Naive thymus-derived CD4-positive, alpha-beta T cell (primary cell): ENCODE measurements at regions not wholly inside any gene's neighbourhood (a gene's known extent, or its start where the extent isn't known, plus 50 kb on each side); places are given as distances from the start of the nearest gene placed in this dataset.

Source experiments
- ATAC-seq: fragments of 150-1000 bp; cut with Tn5 transposase; 2 replicates; pipeline ENCODE4 v1.10.0; 2021; ENCODE audit warnings: mild to moderate bottlenecking, moderate library complexity
- CTCF ChIA-PET: fragments of 350-600 bp; sonication (Branson Sonifier 250); formaldehyde crosslinking; loops from one replicate; lab custom pipeline; 2021; ENCODE audit warnings: antibody characterized with exemption; lab: Charles Lee
- POLR2A ChIA-PET: fragments of 350-600 bp; sonication (Branson Sonifier 250); formaldehyde crosslinking; loops from one replicate; lab custom pipeline; 2021; ENCODE audit warnings: antibody characterized with exemption, inconsistent platforms; lab: Charles Lee
- DNase-seq, 9 donors: peaks; one replicate each; pipeline versions ENCODE4 v3.0.0 to v3.0.0-alpha.2; 2020 to 2022; ENCODE audit warnings: mixed read lengths in 1 of 9
- H3K27ac ChIP-seq: one replicate; pipeline ENCODE4 v1.7.0; 2013; ENCODE audit warnings: mild to moderate bottlenecking, low read depth, low read length, moderate library complexity
- H3K27me3 ChIP-seq, 2 donors: one replicate each; pipeline ENCODE4 v1.7.0; 2013; ENCODE audit warnings: low read length in 2 of 2, mild to moderate bottlenecking in 2 of 2, moderate library complexity in 2 of 2; ENCODE audit not compliant: control insufficient read depth in 2 of 2, insufficient read depth in 2 of 2
- H3K36me3 ChIP-seq, 3 experiments: 1 replicate in 2 of 3; 2 replicates in 1 of 3; pipeline ENCODE4 v1.7.0; 2013; ENCODE audit warnings: low read length in 3 of 3, mild to moderate bottlenecking in 3 of 3, moderate library complexity in 1 of 3; ENCODE audit not compliant: insufficient read depth in 3 of 3, control insufficient read depth in 2 of 3
- H3K4me1 ChIP-seq, 2 donors: one replicate each; pipeline ENCODE4 v1.7.0; 2013; ENCODE audit warnings: low read length in 2 of 2, mild to moderate bottlenecking in 2 of 2, moderate library complexity in 1 of 2; ENCODE audit not compliant: control insufficient read depth in 2 of 2, insufficient read depth in 2 of 2
- H3K4me3 ChIP-seq: 2 replicates; pipeline ENCODE4 v1.7.0; 2013; ENCODE audit warnings: mild to moderate bottlenecking, low read length
- H3K9me3 ChIP-seq, 3 experiments: 1 replicate in 2 of 3; 2 replicates in 1 of 3; pipeline ENCODE4 v1.7.0; 2013; ENCODE audit warnings: low read length in 3 of 3; ENCODE audit not compliant: control insufficient read depth in 2 of 3
- H3K27ac Mint-ChIP-seq, 9 donors: one replicate each; pipeline ENCODE4 v1.8.0; 2020 to 2022; ENCODE audit warnings: mixed read lengths in 9 of 9, mild to moderate bottlenecking in 8 of 9, moderate library complexity in 5 of 9, inconsistent platforms in 2 of 9
- H3K27me3 Mint-ChIP-seq, 5 donors: one replicate each; pipeline ENCODE4 v1.8.0; 2021 to 2022; ENCODE audit warnings: mixed read lengths in 5 of 5, mild to moderate bottlenecking in 1 of 5
- H3K36me3 Mint-ChIP-seq, 5 donors: one replicate each; pipeline ENCODE4 v1.8.0; 2020 to 2022; ENCODE audit warnings: mixed read lengths in 5 of 5, mild to moderate bottlenecking in 3 of 5, inconsistent platforms in 1 of 5
- H3K4me1 Mint-ChIP-seq, 7 donors: one replicate each; pipeline ENCODE4 v1.8.0; 2020 to 2022; ENCODE audit warnings: mixed read lengths in 7 of 7, mild to moderate bottlenecking in 3 of 7, inconsistent platforms in 1 of 7
- H3K4me3 Mint-ChIP-seq, 10 donors: one replicate each; pipeline ENCODE4 v1.8.0; 2020 to 2022; ENCODE audit warnings: mild to moderate bottlenecking in 10 of 10, mixed read lengths in 10 of 10, moderate library complexity in 6 of 10, inconsistent platforms in 2 of 10
- H3K9me3 Mint-ChIP-seq, 11 donors: one replicate each; pipeline ENCODE4 v1.8.0; 2020 to 2022; ENCODE audit warnings: mixed read lengths in 11 of 11, mild to moderate bottlenecking in 4 of 11, inconsistent platforms in 1 of 11, moderate library complexity in 1 of 11
- intact Hi-C, 2 donors: fragments of 100-400 bp; cut with micrococcal nuclease; formaldehyde crosslinking; loops; one replicate each; pipeline ENCODE4 v1.15.1; 2023

DNA sequence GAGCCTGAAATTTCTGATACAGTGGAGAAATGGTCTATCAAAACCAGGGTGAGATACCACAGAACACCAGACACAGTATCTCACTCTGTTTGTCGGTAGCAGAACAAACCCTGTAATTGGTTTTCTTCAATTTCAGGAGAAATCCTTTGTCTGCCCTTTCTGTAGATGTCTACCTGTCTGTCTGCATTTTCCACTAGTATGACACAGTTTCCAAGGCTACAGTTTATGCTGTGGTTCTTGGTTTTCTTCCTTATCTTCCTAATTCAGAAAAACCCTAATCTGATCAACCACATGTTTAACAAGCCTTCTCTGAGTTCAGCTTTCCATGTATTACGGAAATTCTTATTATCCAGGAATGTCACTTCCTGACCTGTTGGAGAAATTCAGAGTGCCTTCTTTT lies 70.8 kb downstream of the SCN11A start:
- peaks cover 0 to 28% (median 8%) of the 10 kb centered on the region in 5 donors for H3K27me3 Mint-ChIP-seq
- no peak for ATAC-seq
- H3K4me3 ChIP-seq: no peak overlapping the region
- peaks cover 0 to 6% (median 0%) of the 10 kb centered on the region in 11 donors for H3K9me3 Mint-ChIP-seq
- ChIA-PET CTCF (interaction anchor here (0.6 kb wide), 1 partner anchor 14 kb away, joined by 3 read pairs; no protein-coding TSS in a partner anchor), POLR2A (no interaction called here)
- no peak overlapping the region for H3K27ac ChIP-seq
- H3K36me3 ChIP-seq: no peaks in the 10 kb centered on the region
- no peak for DNase-seq
- intact Hi-C loops: no loop called here
- no peaks in the 10 kb centered on the region for H3K9me3 ChIP-seq
- peaks cover 0 to 2% (median 0%) of the 10 kb centered on the region in 7 donors for H3K4me1 Mint-ChIP-seq
- H3K4me1 ChIP-seq: no peaks in the 10 kb centered on the region
- no peak overlapping the region for H3K4me3 Mint-ChIP-seq
- no peak overlapping the region for H3K27ac Mint-ChIP-seq
- no peaks in the 10 kb centered on the region for H3K36me3 Mint-ChIP-seq
- no peaks in the 10 kb centered on the region for H3K27me3 ChIP-seq

DNA sequence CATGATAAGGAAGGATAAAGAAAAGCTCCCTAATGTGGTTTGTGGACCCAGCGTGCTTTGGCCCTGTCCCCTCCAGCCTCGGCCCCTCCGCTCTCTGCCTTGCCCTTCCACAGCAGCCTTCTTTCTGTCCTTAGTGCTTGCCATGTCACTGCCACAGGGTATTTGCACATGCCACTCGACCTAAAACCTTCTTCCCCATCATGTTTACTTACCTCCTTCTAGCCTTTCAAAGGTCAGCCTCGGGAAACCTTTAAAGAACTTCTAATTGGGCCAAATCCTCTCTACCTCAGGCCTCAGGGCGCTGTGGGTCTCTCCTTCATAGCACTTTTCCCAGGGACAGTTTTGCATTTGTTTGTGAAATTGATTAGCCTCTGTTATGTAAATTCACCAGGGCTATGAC lies 73.0 kb downstream of the SCN11A start:
- H3K4me1 Mint-ChIP-seq: peaks cover 0 to 2% (median 0%) of the 10 kb centered on the region in 7 donors
- ATAC-seq: no peak
- no peak overlapping the region for H3K4me3 Mint-ChIP-seq
- ChIA-PET POLR2A (no interaction called here), CTCF (no interaction called here)
- Histone ChIP-seq H3K4me3 (no peak overlapping the region), H3K4me1 (no peaks in the 10 kb centered on the region), H3K27ac (no peak overlapping the region), H3K36me3 (no peaks in the 10 kb centered on the region), H3K9me3 (no peaks in the 10 kb centered on the region), H3K27me3 (no peaks in the 10 kb centered on the region)
- DNase-seq: no peak
- peaks cover 0 to 27% (median 8%) of the 10 kb centered on the region in 5 donors for H3K27me3 Mint-ChIP-seq
- intact Hi-C loops: no loop called here
- peaks cover 0 to 6% (median 0%) of the 10 kb centered on the region in 11 donors for H3K9me3 Mint-ChIP-seq
- H3K27ac Mint-ChIP-seq: no peak overlapping the region
- no peaks in the 10 kb centered on the region for H3K36me3 Mint-ChIP-seq

GRCh38 chr3:38970851-38971638 lies 80.7 kb downstream of the SCN11A start:
- Histone ChIP-seq H3K27ac (no peak overlapping the region), H3K36me3 (no peaks in the 10 kb centered on the region), H3K4me1 (no peaks in the 10 kb centered on the region), H3K4me3 (no peak overlapping the region), H3K9me3 (no peaks in the 10 kb centered on the region), H3K27me3 (no peaks in the 10 kb centered on the region)
- H3K9me3 Mint-ChIP-seq: no peaks in the 10 kb centered on the region
- H3K36me3 Mint-ChIP-seq: no peaks in the 10 kb centered on the region
- no peaks in the 10 kb centered on the region for H3K4me1 Mint-ChIP-seq
- DNase-seq: no peak
- no peak for ATAC-seq
- H3K27ac Mint-ChIP-seq: no peak overlapping the region
- H3K27me3 Mint-ChIP-seq: peaks cover 6 to 17% (median 13%) of the 10 kb centered on the region in 5 donors
- POLR2A ChIA-PET: no interaction called here
- intact Hi-C loops: no loop called here
- CTCF ChIA-PET: no interaction called here
- no peak overlapping the region for H3K4me3 Mint-ChIP-seq

GRCh38 chr3:38969317-38970235 lies 82.2 kb downstream of the SCN11A start:
- H3K36me3 Mint-ChIP-seq: no peaks in the 10 kb centered on the region
- no peaks in the 10 kb centered on the region for H3K9me3 ChIP-seq
- H3K4me3 ChIP-seq: no peak overlapping the region
- H3K4me1 Mint-ChIP-seq: no peaks in the 10 kb centered on the region
- intact Hi-C loops: no loop called here
- ChIA-PET POLR2A (no interaction called here), CTCF (no interaction called here)
- no peaks in the 10 kb centered on the region for H3K9me3 Mint-ChIP-seq
- ATAC-seq: no peak
- no peak for DNase-seq
- no peaks in the 10 kb centered on the region for H3K4me1 ChIP-seq
- no peak overlapping the region for H3K27ac ChIP-seq
- no peaks in the 10 kb centered on the region for H3K27me3 ChIP-seq
- peaks cover 6 to 17% (median 13%) of the 10 kb centered on the region in 5 donors for H3K27me3 Mint-ChIP-seq
- H3K27ac Mint-ChIP-seq: no peak overlapping the region
- H3K36me3 ChIP-seq: no peaks in the 10 kb centered on the region
- no peak overlapping the region for H3K4me3 Mint-ChIP-seq

DNA sequence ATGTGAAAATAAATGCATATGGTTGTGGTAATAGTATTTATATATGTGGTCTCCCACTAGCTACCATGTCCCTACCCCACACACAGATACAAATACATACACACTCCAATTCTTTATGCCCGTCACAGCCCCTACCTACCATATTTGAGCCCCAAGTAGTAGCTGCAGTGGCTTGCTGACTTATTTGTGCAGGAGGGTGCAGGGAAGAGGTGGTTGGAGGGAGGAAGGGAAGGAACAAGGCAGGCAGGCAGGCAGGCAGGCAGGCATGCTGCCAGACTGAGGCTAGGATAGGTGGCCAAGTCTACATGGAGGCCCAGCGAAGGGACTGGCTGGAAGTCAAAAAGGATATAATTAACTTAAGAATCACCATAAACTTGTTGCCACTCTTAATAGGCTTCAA lies 82.9 kb downstream of the SCN11A start:
- Histone ChIP-seq H3K27me3 (no peaks in the 10 kb centered on the region), H3K27ac (no peak overlapping the region), H3K4me3 (no peak overlapping the region), H3K9me3 (no peaks in the 10 kb centered on the region), H3K4me1 (no peaks in the 10 kb centered on the region), H3K36me3 (no peaks in the 10 kb centered on the region)
- ChIA-PET POLR2A (no interaction called here), CTCF (no interaction called here)
- DNase-seq: no peak
- Mint-ChIP-seq H3K9me3 (no peaks in the 10 kb centered on the region), H3K4me1 (no peaks in the 10 kb centered on the region), H3K27ac (no peak overlapping the region), H3K36me3 (no peaks in the 10 kb centered on the region), H3K27me3 (peaks cover 6 to 17% (median 11%) of the 10 kb centered on the region in 5 donors), H3K4me3 (no peak overlapping the region)
- ATAC-seq: no peak
- intact Hi-C loops: no loop called here

DNA sequence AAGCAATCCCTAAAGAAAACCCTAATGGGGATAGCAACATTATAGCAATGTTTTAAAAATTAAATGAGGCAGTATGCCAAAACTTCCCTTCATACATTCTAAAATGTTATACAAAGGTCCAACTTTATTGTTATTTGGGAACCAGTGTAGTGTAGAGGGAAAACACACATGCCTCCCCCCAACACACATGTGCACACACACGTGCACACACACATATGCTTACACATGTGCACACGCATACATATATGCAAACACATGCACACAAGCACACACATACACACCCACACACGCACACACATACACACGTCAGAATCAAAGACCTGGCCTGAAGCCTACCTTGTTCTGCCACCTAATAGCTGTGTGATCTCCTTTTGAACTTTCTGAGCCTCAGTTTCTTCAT lies 83.3 kb downstream of the SCN11A start:
- H3K9me3 Mint-ChIP-seq: no peaks in the 10 kb centered on the region
- ChIA-PET CTCF (no interaction called here), POLR2A (no interaction called here)
- no peak for ATAC-seq
- H3K4me3 Mint-ChIP-seq: no peak overlapping the region
- Histone ChIP-seq H3K36me3 (no peaks in the 10 kb centered on the region), H3K27ac (no peak overlapping the region), H3K9me3 (no peaks in the 10 kb centered on the region), H3K4me3 (no peak overlapping the region), H3K27me3 (no peaks in the 10 kb centered on the region), H3K4me1 (no peaks in the 10 kb centered on the region)
- no peaks in the 10 kb centered on the region for H3K4me1 Mint-ChIP-seq
- intact Hi-C loops: no loop called here
- no peaks in the 10 kb centered on the region for H3K36me3 Mint-ChIP-seq
- H3K27ac Mint-ChIP-seq: no peak overlapping the region
- H3K27me3 Mint-ChIP-seq: peaks cover 6 to 17% (median 11%) of the 10 kb centered on the region in 5 donors
- no peak for DNase-seq
